ENCODE measurements at regions not wholly inside any gene's neighbourhood (a gene's known extent, or its start where the extent isn't known, plus 50 kb on each side); places are given as distances from the start of the nearest gene placed in this dataset.

- no peak for DNase-seq
Observed at GRCh38 chr10:114771749-114772148, 49.8 kb upstream of the FHIP2A start.
